GM12872 (cell line): ENCODE measurements at regions not wholly inside any gene's neighbourhood (a gene's known extent, or its start where the extent isn't known, plus 50 kb on each side); places are given as distances from the start of the nearest gene placed in this dataset.

Experiments
- CTCF ChIP-seq: IDR thresholded peaks from 3 replicates; pipeline ENCODE4 v1.5.1; 2011; ENCODE audit warnings: low read depth, mild to moderate bottlenecking, low read length, moderate library complexity; ENCODE audit not compliant: insufficient read depth

- no peak for TF ChIP-seq CTCF
Measured at GRCh38 chr9:1510712-1511111, 460.6 kb downstream of the DMRT2 start.

- TF ChIP-seq CTCF = no peak
Measured at GRCh38 chr9:1513105-1513504, 462.9 kb downstream of the DMRT2 start.

DNA sequence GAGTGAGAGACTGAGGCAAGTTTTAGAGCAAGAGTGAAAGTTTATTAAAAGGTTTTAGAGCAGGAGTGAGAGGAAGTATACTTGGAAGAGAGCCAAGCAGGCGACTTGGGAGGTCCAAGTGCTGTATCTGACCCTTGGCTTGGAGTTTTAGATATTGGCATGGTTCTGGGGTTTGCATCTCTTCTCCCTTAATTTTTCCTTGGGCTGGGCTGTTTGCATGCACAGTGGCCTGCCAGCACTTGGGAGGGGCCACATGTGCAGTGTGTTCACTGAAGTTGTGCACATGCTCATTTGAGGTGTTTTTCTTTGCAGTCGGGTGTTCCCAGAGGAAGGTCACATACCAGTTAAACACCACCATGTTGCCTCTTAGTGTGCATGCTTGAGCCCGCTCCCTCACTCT lies 464.1 kb downstream of the DMRT2 start:
- TF ChIP-seq CTCF = no peak

GRCh38 chr9:1514776-1515363 lies 464.7 kb downstream of the DMRT2 start:
- no peak for TF ChIP-seq CTCF

DNA sequence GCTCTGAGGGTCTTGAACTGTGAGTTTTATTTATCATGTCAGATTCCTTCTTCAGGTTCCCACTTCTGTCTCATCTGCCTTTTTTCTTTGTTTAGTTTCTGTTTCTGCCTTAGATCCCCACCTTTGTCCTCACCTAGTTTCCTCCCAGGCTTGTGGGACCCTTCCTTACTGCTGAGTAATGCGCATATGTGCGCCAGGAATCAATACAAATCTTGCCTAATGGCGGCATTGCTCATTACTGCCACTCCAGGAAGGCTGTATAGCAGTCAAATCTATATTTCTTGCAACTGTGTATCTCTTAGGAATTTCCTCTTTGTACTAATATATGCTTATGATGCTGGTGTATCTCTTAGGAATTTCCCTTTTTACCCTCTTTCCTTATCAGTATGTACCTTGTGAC lies 465.4 kb downstream of the DMRT2 start:
- TF ChIP-seq CTCF = no peak

- no peak for TF ChIP-seq CTCF
Measured at GRCh38 chr9:1521547-1521946, 471.4 kb downstream of the DMRT2 start.

- no peak for TF ChIP-seq CTCF
Measured at GRCh38 chr9:1522219-1522767, 472.1 kb downstream of the DMRT2 start.
